IMR-90 (cell line): ENCODE measurements at regions not wholly inside any gene's neighbourhood (a gene's known extent, or its start where the extent isn't known, plus 50 kb on each side); places are given as distances from the start of the nearest gene placed in this dataset.

Experiments
- CTCF ChIP-seq: conservative IDR thresholded peaks from 2 replicates; pipeline ENCODE4 v1.5.1; 2012; ENCODE audit warnings: mild to moderate bottlenecking, low read depth, low read length, improper control_type of control experiment
- MAFK ChIP-seq: IDR thresholded peaks from 2 replicates; pipeline ENCODE4 v1.6.1; 2012; ENCODE audit warnings: low read depth, low read length, improper control_type of control experiment
- MXI1 ChIP-seq: IDR thresholded peaks from 2 replicates; pipeline ENCODE4 v1.6.1; 2012; ENCODE audit warnings: low read depth, mild to moderate bottlenecking, low read length, moderate library complexity, borderline replicate concordance
- SMC3 ChIP-seq: fragments of 150-350 bp; IDR thresholded peaks from 2 replicates; pipeline ENCODE4 v1.6.1; 2016; ENCODE audit warnings: low read depth, mild to moderate bottlenecking, antibody characterized with exemption, low read length, moderate library complexity
- USF2 ChIP-seq: fragments of 150-350 bp; IDR thresholded peaks from 2 replicates; pipeline ENCODE4 v1.6.1; 2017; ENCODE audit warnings: mild to moderate bottlenecking, antibody characterized with exemption, low read length, low read depth

GRCh38 chr15:77720173-77720572 is 87.5 kb upstream of the LINGO1 start:
- no peak for TF ChIP-seq CTCF
- TF ChIP-seq SMC3, result no peak
- no peak for TF ChIP-seq USF2
- TF ChIP-seq MXI1, result no peak
- TF ChIP-seq MAFK, result no peak
